Activated CD4-positive, alpha-beta T cell treated with anti-CD3 and anti-CD28 coated beads, Interleukin-2, amount 50 U/mL, for 4 hours (primary cell): ENCODE measurements at regions not wholly inside any gene's neighbourhood (a gene's known extent, or its start where the extent isn't known, plus 50 kb on each side); places are given as distances from the start of the nearest gene placed in this dataset.

Experiments
- DNase-seq, 2 experiments: peaks; one replicate each; pipeline ENCODE4 v3.0.0-alpha.2; 2020

- DNase-seq: peak; percentile 95 to 96
Observed at GRCh38 chr3:194769020-194769643, 83.4 kb downstream of the FAM43A start.

DNA sequence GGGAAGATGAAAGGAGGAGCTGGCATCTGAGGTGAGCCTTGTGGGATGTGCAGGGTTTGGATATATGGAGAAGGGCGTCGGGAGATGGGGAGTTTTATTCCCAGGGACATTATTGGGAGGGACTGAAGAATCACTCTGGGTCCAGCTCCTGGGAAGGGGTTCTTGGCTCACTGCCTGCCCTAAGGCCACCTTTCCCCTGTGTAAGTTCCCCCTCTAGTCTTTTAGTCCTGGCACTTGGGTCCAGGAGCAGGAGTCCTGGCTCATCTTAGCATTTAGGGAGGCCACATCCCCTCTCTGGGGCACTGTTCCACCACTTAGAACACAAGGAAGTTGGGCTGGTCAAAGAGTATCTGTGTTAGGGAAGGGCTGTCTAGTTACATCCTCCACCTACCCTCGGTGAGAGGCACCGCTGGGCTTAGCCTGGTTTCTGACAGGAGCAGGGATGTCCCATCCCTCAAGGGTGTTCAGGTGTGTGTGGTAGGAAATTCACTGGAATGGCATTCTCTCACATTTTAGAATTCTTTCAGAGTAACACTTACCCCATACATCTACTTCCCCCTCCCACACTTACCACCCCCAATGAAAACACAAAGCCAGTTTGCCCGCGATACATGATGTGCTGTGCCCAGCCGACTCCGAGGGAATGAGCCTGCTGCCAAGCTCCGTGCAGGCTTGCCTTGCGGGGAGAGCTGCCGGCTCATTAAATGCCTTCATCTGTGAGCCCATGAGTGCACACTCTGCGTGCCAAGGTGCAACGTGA, 86.7 kb downstream of the FAM43A start:
- no peak for DNase-seq

DNA sequence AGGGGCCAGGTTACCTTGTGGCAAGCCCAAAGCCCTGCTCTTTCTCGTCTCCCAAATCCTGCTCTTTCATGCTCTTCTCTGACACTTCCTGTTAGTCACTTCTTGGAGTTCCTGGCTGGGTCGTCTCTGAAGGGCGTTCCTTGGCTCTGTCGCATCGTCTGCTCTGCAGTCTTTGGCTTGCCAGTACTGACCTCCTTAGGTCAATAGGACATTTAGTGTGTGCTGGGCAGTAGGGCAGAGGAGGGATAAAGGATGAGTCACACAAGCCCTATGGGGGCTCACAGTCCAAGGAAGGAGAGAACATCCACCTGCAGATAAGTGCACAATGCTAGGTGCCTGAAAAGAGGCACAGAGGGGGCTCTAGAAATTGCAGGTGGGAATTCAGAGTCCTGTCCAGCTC, 87.5 kb downstream of the FAM43A start:
- DNase-seq: no peak

GRCh38 chr3:194773771-194774455, 88.2 kb downstream of the FAM43A start:
- DNase-seq: no peak

DNA sequence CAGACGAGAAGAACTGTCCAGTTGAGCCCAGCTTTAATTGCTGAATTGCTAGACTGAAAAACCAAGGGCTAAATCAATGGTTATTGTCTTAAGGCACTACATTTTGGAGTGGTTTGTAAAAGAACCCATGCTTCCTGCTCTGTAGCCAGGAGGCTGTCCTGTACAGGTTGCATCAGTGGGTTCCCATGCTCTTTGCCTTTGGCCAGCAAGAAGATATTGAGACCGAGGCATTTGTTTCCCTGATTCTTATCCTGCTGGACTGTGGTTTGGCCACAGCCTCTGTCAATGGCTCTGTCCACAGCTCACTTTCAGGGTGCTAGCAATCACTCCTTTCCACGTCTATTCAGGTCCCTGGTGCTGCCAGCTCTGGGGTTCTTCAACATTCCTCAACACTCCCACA, 89.6 kb downstream of the FAM43A start:
- no peak for DNase-seq

DNA sequence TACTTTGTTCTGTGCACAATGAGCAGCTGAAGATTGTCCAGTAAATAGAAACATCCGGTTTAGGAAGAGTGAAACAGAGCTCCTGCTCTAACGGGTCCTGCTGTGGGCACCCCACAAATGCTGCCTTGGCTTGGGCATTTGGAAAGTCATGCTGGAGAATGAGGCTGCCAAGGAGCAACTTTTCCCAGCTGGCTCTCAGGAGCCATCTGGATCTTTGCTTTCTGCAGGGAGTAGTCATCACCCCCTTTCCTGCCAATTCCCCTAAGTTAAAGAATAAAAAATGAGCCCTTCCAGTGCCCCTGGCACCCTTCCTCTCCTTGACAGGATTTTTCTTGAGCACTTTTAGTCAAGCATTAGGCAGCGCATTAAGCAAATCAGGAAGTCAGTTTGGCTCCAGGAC, 90.0 kb downstream of the FAM43A start:
- DNase-seq: no peak

GRCh38 chr3:194777729-194778128, 92.0 kb downstream of the FAM43A start:
- no peak for DNase-seq

GRCh38 chr3:194779729-194780224, 94.1 kb downstream of the FAM43A start:
- DNase-seq: no peak

- no peak for DNase-seq
Observed at GRCh38 chr3:194780706-194781105, 95.0 kb downstream of the FAM43A start.

DNA sequence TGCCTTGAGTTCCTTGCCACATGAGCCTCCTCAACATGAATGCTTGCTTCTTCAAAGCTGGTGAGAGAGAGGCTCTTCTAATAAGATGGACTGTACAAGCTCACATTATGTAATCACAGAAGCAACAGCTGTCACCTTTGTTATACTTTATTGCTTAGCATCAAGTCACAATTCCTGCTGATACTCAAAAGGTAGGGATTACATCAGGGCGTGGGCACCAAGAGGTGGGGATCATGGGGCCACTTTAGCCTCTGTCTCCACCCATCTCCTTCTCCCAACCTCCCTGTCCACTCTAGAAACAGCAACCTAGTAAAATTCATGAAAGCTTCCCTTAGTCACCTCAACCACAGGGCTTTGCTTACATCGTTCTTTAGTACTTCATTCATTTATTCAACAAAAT, 95.9 kb downstream of the FAM43A start:
- no peak for DNase-seq

GRCh38 chr3:194782698-194783404, 97.2 kb downstream of the FAM43A start:
- no peak for DNase-seq

GRCh38 chr3:194784361-194784760, 98.7 kb downstream of the FAM43A start:
- DNase-seq: no peak

- no peak for DNase-seq
Observed at GRCh38 chr3:194785315-194785714, 99.6 kb downstream of the FAM43A start.

DNA sequence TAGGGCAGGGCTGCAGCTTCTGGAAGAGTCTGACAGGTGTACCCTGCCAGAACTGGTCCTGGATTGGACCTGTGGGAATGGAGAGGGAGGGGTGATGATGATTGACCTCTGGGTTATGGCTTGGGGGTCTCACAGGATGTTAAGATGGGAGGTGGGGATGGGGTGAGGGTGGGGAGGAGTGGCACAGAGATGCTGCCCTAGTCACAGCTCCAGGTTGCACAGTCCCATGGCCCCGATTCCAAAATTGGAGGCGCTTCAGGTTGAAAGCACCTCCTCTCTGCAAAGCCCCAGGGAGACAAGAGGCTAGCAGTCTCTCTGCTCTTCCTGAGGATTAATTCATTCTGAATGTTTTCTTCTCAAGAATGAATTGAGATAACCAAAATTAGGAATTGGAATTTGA, 101.4 kb downstream of the FAM43A start:
- no peak for DNase-seq

DNA sequence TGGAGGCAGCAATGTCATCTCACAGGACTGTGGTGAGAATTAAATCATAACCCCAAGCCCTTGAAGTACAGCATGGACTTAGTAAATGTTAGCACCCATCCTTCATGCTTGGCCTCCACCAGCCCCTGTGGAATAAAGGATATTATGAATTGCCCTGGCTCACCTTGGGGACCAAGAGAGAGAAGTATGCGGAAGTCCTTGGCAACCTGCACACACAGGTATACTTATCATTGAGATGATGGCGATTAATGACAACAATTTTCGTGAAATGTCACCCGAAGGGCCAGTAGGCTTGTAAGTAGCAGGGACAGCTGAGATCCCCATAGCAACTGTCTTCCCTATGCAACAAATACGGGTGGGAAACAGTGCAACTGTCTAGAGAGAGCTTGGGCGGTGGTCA, 102.0 kb downstream of the FAM43A start:
- DNase-seq: no peak

DNA sequence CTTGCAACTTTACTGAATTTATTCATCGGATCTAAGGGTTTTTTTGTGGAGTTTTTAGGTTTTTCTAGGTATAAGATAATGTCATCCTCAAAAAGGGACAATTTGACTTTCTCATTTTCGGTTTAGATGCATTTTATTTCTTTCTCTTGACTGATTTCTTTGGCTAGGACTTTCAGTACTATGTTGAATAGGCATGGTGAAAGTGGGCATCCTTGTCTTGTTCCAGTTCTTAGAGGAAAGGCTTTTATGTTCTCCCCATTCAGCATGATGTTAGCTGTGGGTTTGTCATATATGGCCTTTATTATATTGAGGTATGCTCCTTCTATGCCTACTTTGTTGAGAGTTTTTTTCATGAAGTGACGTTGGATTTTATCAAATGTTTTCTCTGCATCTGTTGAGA, 106.7 kb downstream of the FAM43A start:
- DNase-seq: no peak

DNA sequence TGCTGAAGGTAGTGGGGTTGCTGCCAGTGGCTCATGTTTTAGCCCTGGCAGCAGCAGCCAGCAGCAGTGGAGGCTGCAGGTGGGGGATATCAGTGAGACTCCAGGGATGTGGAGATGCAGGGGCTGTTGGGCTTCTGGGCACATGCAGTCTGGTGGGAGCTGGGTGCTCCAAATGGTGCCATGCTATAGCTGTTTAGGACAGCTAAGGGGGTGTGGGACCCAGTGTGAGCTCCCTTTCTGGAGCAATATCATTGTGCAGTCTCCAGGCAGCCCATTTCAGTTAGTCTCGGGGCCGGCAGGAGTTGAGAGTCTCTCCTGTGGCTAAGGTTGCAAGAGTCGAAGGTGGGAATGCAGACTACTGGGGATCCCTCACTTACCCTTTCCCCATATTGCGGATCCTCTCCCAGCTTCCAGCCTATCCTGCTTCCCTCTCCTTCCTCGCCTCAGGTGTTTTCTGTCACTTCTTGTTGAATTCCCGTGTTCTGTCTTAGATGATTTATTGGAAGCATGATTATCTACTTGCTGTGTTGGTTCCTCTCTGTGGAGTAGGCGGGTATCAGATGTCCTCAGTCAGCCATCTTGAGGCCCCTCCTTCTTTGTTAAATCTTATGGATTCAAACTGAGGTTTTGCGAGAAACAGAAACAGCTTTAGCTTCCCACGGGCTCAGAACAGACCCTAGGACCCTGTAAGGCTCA, 112.0 kb downstream of the FAM43A start:
- no peak for DNase-seq

- DNase-seq: no peak
Observed at GRCh38 chr3:194798486-194798885, 112.8 kb downstream of the FAM43A start.

- no peak for DNase-seq
Observed at GRCh38 chr3:194800002-194800401, 114.3 kb downstream of the FAM43A start.

DNA sequence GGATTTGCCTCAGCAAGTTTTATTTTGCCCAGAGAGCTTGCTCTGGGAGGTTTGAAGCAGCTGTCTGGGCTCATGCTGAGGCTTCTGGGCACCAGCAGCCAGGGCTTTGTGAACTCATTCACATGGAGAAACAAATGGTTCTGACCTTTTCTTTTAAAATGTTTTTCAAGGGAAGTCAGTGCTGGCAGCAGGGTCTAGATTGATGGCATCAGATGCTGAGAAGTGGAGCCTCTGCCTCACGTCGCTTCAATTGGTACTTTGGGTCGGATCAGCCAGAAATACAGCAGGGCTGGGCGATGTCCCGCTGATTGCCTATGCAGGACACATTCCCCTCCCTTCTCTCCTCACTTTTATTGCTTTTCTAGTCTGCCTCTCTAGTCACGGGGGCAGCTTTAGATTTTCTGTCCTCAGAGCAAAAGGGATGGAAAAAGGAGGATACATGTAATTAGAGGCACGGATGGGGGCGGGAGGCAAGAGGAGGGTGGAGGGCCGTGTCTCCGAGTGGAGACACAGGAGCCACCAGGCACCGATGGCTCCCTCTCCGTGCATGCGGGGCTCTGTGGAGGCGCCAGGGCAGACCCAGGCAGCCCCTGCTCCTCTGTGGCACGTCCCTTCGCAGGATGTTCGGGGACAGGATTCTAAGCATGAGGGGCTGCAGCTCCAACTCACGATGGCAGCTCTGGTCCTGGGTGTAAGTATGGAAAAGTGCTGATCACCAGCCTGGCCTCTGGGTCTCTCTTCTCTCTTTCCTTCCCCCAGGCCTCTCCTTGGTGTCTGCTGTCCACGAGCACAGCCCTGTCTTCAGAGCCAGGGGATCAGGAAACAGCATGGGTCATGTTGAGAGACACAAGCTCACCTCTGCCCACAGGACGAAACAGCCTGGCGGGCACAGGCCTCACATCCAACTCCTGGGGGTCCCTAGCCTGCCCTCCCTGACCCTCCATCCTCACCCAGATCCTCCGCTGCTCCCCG, 116.1 kb downstream of the FAM43A start:
- no peak for DNase-seq

GRCh38 chr3:194804796-194805195, 119.1 kb downstream of the FAM43A start:
- no peak for DNase-seq
